HG02798 (cell line): ENCODE measurements at regions not wholly inside any gene's neighbourhood (a gene's known extent, or its start where the extent isn't known, plus 50 kb on each side); places are given as distances from the start of the nearest gene placed in this dataset.
"Not testable (repeated sequence)": the region's sequence is repeated elsewhere in the genome, so short reads cannot be mapped to it uniquely, and the experiment has no call there.

Experiments used
- ATAC-seq: cut with Tn5 transposase; IDR thresholded peaks from one replicate; pipeline ENCODE4 v1.9.1; 2021; ENCODE audit warnings: mild to moderate bottlenecking; ENCODE audit not compliant: unreplicated experiment, poor library complexity

DNA sequence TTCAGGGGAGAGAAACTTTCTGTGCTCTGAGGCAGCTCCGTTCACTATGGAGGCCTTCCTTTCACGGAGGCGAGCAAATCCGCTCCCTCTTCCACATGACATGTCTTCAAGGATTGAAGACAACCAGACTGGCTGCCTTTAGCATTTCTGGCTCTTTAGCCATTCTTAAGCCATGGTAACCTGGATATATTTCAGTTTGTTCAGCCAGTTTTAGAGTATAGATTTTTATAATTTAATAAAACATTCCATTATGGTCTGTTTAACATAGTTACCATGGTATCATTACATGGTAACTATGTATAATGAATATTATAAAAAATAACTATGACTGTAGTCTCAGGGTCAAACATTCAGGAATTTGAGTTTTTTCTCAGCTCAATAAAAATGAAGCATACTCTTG is 54.2 kb upstream of the NFIA start:
- ATAC-seq: no peak

DNA sequence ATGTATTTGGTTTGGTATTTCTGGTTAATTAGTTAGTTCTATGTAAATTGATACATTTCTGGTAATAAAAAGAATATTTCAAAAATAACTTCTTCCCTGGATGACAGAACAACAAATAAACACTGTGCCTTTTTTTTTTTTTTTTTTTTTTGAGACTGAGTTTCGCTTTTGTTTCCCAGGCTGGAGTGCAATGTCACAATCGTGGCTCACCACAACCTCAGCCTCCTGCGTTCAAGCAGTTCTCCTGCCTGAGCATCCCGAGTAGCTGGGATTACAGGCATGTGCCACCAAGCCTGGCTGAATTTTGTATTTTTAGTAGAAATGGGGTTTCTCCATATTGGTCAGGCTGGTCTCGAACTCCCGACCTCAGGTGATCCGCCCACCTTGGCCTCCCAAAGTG is 64.3 kb upstream of the NFIA start:
- not testable (repeated sequence) for ATAC-seq

DNA sequence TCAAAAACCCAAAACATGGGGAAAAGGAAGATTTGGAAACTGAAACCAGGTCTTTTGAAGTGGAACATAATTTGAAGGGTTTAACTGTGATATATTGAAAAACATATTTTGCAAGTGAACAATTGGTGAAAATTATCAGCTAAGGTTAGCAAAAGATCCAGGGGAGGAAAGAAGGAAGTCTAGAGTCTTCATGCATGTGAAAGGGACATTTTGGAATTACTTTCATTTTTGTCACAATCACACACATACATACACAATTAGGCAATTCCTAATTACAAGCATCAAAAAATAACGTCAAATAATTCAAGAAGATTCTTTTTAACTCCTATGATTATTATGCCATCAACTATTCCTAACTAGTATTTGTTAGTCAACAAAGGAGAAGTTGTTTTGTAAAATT is 64.7 kb upstream of the NFIA start:
- no peak for ATAC-seq

DNA sequence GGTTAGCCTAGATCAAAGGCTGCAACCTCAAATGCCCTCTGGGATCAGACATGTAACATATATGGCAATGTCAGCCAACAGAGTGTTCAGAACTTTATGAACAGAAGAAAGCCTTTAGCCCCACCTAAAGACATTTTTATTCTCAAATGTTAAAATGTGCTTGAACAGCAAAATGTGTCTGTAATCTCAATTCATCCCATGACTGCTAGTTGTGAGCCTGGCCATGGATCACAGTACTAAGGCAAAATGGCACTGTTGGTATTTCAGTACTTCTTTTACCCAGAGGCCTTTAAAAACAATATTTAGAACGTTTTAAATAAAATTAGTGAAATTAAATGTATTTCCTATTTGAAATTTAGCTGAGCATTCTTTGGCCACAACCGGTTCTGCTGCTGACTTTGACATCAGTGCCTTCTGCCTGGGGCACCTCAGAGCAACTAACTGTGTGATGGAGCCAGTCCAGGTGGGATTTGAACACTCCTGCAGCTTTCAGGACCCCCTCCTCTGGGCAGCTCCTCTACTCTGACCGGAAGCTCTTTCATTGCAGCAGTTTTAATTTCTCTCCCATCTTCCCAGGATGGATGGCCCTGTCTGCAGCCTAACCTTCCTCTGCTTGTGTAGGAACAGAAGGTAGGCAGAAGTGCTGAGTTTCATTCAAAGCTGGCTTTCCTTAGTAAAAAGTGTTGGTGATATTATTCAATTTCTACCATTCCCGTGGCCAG is 68.3 kb upstream of the NFIA start:
- no peak for ATAC-seq

DNA sequence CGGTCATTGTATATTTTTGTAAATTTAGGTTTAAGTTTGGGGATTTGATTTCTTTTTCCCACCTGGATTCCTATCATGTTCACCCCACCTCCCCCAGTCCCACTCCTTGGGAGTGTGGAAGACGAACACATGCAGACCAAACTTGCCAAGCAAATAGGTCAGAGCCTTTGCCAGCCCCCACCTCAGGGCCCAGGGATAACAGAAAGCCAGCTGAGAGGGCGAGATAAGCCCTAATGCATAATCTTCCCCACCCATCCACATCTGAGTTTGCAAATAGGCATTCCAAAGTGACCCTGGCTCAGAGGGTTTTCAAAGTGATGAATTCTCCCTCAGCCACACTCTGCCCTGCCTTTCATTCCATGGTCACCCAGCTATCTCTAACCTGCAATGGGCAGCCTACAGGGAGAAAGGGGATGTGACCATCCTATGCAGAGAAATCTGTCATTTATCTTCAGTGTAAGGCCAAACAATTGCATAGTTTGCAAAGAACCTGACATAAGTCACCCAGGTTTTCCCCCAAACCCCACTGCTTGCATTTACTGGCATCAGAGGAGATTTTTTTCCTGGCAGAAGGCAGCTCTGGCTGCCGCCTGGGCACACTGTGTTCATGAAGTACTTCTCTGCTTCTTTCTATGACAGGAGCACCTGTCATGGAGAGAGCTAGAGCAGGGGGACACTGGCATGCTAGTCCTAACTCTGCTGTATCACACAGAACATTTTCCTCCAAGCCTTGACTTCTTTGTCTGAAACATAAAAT is 69.0 kb upstream of the NFIA start:
- no peak for ATAC-seq

DNA sequence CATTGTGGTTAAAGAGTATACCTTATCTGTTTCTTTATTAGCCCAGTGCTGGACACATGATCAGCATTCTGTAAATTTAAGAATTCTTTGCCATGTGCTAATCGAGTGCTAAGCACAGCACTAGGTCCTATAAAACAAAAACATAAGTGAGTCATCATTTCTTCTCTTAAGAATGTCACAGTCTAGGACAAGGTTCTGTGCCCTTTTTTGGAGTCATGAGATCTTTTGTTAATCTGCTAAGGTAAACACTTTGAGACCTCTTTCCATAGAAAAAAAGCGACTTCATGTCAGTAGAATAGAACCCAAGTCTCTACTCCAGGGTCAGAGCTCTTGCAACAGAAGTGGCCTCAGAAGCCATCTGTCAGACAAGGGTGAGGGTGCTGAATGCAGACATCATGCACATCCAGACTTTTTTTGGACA is 70.0 kb upstream of the NFIA start:
- ATAC-seq: no peak

DNA sequence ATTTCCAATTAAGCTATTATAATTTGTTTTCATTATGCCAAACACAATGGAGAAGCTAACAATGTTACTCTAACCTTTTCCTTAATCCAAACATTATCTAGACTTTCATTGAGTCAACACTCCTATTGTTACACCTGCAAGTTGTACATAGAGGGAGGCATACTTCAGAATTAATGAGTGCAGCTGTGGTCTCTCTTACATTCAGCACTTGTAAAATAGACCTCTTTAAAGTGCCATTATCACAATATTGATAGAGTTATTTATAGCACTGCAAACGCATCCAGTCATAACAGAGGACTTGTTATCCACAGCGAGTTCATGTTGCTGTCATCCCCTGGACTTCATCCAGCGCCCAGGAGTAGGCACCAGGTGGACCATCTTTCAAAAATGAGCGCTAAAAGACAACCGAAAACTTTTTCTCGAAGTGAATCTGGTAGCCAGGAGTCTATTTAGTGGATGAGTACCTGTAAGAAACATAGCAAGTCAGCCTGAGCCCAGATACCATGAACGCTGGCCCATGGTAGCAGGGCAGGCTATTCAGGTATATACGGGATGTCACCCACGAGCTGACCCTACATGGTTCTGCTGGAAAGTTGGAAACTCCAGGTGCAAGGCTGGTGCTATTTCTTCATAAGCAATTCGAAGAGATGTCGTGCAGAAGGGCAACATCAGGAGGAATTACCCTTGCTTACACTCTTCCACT is 70.6 kb upstream of the NFIA start:
- ATAC-seq: no peak

DNA sequence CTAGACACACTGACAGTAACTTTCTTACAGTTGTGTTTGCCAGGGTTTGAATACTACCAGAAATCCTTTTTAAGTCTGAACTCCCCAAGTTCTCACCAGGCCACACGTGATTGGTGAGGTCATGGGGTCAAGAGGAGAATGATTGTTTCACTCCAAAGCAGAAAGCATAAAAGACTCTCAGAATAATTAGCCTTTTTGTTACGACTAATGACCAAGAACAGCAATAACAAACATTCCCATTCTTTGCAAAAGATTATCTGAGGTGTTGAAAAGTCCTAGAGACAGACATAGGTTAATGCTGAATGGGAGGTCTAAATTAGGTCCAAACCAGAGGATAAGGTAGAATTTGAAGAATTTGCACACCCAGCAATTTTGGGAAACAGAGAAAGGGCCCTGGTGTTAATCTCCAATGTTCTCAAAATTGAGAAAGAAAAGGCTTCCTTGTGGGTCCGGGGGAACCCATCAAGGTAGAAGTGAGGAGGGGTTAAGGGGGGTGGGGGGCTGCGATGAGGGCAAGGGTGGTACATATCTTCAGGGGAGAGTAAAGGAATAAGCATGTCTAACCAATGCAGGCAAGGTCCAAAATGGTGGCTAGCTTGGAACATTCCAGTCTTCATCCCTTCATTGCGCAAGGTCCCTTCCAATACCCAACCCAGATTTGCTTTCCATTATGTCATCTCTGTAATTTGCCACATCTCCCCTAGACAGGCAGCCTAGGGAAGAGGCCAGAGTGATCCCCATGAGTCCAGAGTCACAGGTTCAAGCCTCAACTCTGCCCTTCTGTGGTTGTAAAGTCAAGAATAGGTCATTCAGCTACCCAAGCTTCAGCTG is 74.6 kb upstream of the NFIA start:
- ATAC-seq: no peak

DNA sequence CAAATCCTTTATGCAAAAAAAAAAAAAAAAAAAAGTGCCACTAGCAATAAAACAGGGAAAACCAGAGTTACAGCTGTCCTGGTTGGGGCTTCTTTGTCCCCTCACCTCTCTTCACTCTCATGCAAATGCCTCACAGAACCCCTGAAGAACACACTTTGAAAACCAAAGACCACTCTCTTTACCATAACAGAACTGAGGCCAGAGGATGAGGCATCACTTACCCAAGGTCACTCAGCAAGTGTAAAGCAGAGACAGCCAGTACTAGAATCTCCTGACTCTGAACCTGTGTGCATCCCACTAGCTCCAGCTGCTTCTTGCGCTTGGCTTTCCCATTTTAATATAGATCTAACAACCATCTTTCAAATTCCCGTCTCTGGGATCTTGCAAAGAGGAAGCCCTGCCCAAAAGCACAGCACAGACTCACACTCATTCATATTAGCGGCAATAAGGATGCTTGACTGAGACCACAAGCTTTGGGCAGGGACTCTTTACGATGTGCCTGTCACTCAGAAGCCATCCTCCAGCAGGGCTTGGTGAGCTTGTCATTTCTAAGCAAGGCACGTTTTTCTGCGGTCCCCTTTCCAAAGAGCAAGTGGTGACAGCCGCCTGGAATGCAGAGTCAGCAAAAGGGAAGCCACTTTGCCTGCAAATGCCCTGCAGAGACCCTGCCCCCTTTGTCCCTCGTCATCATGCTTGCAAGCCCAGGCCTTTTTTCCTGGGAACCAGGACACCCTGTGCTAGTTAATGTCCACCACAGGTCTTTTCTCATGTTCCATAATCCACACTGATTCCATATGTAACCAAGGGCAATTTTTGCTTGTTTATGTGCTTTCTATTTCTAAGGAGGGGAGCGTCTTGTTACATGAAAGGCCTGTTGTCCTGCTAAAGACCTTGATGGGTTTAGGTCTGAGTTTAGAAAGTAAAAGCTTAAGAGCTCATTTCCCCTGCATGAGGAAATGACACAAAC is 76.5 kb upstream of the NFIA start:
- no peak for ATAC-seq

DNA sequence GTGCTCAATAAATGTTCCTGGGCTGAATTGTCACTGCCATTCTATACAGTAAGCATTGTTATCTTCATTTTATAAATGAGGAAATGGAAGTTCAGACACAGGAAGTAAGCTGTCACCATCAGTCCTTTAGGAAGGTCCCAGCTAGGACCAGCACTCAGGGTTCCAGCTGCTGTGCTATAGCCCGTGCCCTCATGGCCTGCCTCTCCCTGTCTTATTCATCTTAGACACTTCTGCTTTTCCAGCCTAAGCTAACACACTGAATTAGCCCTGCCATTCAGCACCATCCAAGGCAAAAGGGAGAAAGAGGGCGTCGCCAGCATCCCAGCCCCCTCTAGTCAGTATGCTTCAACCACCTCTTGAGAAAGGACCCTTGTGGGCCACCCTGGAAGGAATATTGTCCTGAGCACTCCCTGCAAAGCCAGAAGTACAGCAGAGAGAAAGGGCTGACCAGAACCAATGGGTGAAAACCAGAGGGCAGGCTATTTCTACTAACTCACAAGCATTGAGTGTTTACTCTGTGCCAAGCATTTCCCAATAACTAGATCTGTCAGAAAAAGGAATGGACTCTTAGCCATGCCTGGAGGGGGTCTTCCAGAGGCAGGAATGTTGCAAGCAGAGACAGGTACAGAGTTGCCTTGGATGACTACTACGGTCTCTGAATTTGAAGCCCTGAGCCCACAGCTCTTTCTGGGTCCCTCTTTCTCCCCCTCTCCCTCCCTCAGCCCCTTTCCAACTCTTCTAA is 77.9 kb upstream of the NFIA start:
- ATAC-seq: no peak

DNA sequence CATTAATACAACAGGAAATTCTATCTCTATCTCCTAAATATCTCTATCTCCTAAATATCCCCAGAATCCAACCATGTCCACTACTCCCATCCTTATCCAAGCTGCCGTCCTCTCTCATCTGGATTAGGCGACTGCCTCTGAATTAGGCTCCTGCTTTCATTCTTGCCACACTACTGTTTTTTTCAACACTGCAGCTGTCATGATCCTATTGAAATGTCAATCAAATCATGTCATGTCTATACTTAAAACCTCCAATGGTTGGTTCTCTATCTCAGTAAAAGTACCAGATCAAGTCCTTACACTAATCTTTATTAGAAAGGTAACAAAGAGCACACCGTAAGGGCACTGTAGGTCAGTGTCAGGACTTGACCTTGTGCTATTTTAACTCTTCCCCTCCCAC is 82.0 kb upstream of the NFIA start:
- no peak for ATAC-seq

DNA sequence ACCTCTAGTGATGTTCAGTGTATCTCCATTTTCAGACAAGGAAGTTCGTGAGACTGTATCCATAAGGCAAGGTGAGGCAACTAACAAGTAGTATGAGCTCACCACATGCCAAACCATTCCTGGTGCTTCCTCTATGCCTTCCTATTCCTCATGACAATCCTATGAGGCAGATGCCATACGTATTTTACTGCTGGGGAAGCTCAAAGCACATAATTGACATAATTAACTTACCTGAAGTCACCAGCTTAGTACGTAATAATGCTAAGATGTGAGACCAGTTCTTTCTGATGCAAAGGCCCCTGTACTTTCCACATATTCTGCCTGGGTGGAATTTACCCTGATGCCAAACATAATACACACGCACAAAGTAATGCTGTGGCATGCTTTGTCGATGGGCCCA is 83.6 kb upstream of the NFIA start:
- ATAC-seq: no peak

DNA sequence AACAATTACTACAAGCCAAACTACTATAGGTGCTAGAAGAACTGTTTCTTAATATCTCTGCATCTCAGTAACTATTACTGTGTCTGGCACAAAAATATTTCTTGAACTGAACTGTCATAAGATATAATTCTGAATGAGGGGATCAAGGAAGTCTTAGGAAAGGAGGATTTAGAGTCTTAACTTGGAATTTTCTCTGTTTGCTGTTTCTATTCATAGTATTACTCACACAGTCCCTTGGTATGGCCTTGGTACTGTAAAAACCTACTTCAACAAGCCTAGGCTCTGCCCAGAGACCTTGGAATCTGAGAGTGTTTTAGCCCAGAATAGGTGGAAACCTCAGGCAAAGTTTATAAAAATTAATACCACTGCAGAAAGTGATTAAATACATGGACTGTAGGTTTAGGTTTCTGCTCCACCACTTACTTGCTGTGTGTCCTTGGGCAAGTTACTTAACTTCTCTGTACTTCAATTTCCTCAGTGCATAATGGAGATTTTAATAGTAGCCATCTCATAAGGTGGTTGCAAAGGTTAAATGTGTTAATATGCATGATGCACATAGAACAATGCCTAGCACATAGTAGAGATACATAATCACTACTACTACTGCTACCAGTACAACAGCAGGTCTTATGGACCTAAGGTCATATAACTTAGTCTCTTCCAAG is 87.4 kb upstream of the NFIA start:
- ATAC-seq: no peak

DNA sequence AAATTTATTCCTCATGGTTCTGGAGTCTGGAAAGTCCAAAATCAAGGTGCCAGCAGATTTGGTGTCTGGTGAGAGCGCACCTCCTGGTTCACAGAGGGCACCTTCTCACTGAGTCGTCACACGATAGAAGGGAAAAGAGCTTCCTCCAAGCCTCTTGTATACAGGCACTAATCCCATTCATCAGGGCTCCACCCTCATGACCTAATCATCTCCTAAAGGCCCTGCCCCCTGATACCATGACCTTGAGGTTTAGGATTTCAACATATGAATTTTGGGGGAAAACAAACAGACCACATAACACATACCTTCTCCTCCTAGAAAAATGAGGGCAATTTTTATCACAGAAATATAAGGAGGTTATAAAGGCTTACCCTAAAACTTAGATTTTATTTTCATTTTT is 88.0 kb upstream of the NFIA start:
- no peak for ATAC-seq

DNA sequence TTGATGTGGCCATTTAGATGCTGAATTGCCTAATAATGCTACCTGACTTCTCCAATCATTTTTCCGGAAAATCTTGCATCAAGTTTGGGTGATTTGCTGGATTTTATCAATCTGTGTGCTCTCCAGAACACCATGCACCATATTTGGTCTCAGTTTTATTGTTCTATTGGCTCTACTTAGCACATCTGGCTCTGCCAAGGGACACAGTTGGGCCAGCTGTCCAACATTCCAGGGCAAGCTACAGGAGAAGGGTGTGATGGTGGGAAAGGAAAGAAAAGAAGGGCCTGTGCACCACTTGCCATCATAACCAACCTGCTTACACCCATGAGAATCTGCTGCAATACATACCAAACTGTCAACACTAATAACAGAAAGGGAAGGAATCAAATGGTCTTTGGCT is 90.2 kb upstream of the NFIA start:
- ATAC-seq: no peak

DNA sequence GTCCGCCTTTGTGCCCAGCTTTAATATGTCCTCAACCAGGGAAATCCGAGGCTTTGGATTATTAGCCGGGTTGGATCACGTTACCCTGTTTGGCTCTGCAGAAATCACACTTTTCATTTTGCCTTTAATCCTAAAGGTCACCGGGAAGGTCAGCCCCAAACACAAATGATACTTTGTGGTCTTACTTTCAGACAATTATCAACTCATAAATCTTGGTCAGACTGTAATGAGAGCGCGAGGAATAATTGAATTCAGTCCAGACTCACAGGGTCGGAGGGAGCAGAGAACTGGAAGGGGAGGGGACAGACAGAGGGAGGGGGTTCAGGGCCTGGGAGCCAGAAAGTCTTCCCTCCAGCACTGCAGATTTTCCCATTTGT is 91.7 kb upstream of the NFIA start:
- ATAC-seq: no peak

DNA sequence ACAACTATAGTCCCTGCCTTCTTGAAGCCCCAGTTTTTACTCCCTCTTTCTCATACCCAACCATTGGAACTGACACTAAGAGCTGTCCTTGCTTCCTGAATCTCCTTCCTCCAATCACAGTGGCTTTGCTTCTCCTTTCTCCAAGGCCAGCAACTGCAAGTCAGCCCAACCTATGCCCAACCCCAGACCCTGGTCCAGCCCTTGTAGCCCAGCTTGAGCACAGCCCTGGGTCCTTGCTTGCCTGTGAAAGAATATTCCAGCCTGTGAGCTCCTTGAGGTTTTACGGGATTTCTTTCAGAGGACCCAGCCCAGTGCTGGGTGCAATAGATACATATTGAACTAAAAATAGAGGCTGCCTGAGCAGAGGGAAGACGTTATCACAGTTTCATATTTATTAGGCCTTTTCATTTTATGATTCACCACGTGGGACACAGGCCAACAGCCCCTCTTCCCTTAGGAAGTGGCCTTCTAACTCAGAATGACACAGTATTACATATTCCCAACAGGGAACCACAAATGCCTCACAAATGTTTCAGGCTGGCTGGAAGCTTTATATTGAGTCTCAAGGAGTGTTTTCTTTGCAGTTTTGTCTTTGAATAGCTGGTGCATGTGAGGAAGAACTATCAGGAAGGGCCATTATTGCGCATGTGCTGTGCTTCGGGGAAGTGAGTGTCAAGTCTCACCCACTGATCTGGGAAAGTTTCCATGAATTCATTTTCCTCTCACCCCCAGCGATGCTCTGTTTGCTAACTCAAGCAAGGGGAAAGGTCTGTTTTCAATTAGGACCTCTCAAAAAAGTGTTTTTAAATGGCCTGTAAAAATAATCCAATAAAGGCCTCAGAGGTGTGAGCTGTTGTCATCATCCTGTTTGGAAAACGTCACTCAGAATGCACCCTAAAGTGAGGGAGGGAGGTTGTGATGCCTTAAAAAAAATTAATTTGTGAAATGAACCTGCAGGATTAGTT is 92.3 kb upstream of the NFIA start:
- ATAC-seq: no peak
